CD14-positive monocyte (primary cell): ENCODE measurements at regions not wholly inside any gene's neighbourhood (a gene's known extent, or its start where the extent isn't known, plus 50 kb on each side); places are given as distances from the start of the nearest gene placed in this dataset.

ENCODE experiments used
- DNase-seq, 3 donors: peaks; one replicate each; pipeline ENCODE4 v3.0.0-alpha.2; 2011 to 2022
- H2AFZ ChIP-seq: 2 replicates; pipeline ENCODE4 v1.6.0; 2012; ENCODE audit warnings: mild to moderate bottlenecking, low read depth, low read length, inconsistent platforms; ENCODE audit not compliant: insufficient read depth, poor library complexity, severe bottlenecking
- H3K27ac ChIP-seq, 2 donors: 1 replicate in 1 of 2; 2 replicates in 1 of 2; pipeline ENCODE4 v1.5.1; 2012 to 2013; ENCODE audit warnings: low read length in 2 of 2, control low read depth in 1 of 2, inconsistent platforms in 1 of 2, low read depth in 1 of 2, mild to moderate bottlenecking in 1 of 2
- H3K27me3 ChIP-seq, 2 donors: one replicate each; pipeline versions ENCODE4 v1.6.0 to v1.6.1; 2011 to 2013; ENCODE audit warnings: low read length in 2 of 2; ENCODE audit not compliant: control insufficient read depth in 2 of 2, insufficient read depth in 2 of 2
- H3K36me3 ChIP-seq, 2 donors: replicated peaks in 1 of 2; 1 replicate in 1 of 2; 2 replicates in 1 of 2; pipeline versions ENCODE4 v1.5.1 to v1.6.1; 2012 to 2013; ENCODE audit warnings: low read length in 2 of 2, control low read depth in 1 of 2, inconsistent platforms in 1 of 2, mild to moderate bottlenecking in 1 of 2; ENCODE audit not compliant: insufficient read depth in 2 of 2, control insufficient read depth in 1 of 2
- H3K4me1 ChIP-seq, 2 donors: 1 replicate in 1 of 2; 2 replicates in 1 of 2; pipeline versions ENCODE4 v1.5.1 to v1.6.1; 2012 to 2013; ENCODE audit warnings: low read length in 2 of 2, control low read depth in 1 of 2, inconsistent platforms in 1 of 2, mild to moderate bottlenecking in 1 of 2, moderate library complexity in 1 of 2; ENCODE audit not compliant: insufficient read depth in 2 of 2, control insufficient read depth in 1 of 2
- H3K4me2 ChIP-seq: replicated peaks from 2 replicates; pipeline ENCODE3; 2012; ENCODE audit warnings: low read length, moderate library complexity, mild to moderate bottlenecking; ENCODE audit not compliant: poor library complexity, severe bottlenecking; ENCODE audit errors: extremely low read depth
- H3K4me3 ChIP-seq, 3 experiments: fragments of 200-600 bp in 1 of 3; sonication (generic) in 1 of 3; replicated peaks in 1 of 3; 1 replicate in 2 of 3; 2 replicates in 1 of 3; pipeline ENCODE4 v1.5.1; 2011 to 2013; ENCODE audit warnings: low read length in 3 of 3, mild to moderate bottlenecking in 3 of 3, control low read depth in 2 of 3, low read depth in 2 of 3, inconsistent platforms in 1 of 3, moderate library complexity in 1 of 3
- H3K79me2 ChIP-seq: 2 replicates; pipeline ENCODE4 v1.6.0; 2012; ENCODE audit warnings: mild to moderate bottlenecking, control low read depth, inconsistent platforms, low read length, moderate library complexity; ENCODE audit not compliant: insufficient read depth
- H3K9ac ChIP-seq: 2 replicates; pipeline ENCODE4 v1.6.0; 2017; ENCODE audit warnings: low read length, mild to moderate bottlenecking; ENCODE audit not compliant: insufficient read depth, poor library complexity, severe bottlenecking
- H3K9me3 ChIP-seq, 2 donors: replicated peaks in 1 of 2; 1 replicate in 1 of 2; 2 replicates in 1 of 2; pipeline versions ENCODE4 v1.5.1 to v1.6.1; 2012 to 2013; ENCODE audit warnings: low read length in 2 of 2, control low read depth in 1 of 2; ENCODE audit not compliant: control insufficient read depth in 1 of 2, insufficient read depth in 1 of 2
- H4K20me1 ChIP-seq: 2 replicates; pipeline ENCODE4 v1.6.0; 2012; ENCODE audit warnings: mild to moderate bottlenecking, low read length, control low read depth, moderate library complexity; ENCODE audit not compliant: insufficient read depth
- H3K27ac Mint-ChIP-seq, 7 donors: one replicate each; pipeline ENCODE4 v1.8.0; 2020; ENCODE audit warnings: mild to moderate bottlenecking in 7 of 7, mixed read lengths in 7 of 7, moderate library complexity in 6 of 7, inconsistent platforms in 2 of 7
- H3K27me3 Mint-ChIP-seq, 3 donors: one replicate each; pipeline ENCODE4 v1.8.0; 2021 to 2022; ENCODE audit warnings: low read depth in 3 of 3, mild to moderate bottlenecking in 3 of 3, mixed read lengths in 3 of 3, moderate library complexity in 3 of 3, inconsistent platforms in 1 of 3
- H3K36me3 Mint-ChIP-seq, 2 donors: one replicate each; pipeline ENCODE4 v1.8.0; 2020; ENCODE audit warnings: mixed read lengths in 2 of 2, inconsistent platforms in 1 of 2, mild to moderate bottlenecking in 1 of 2
- H3K4me1 Mint-ChIP-seq: one replicate; pipeline ENCODE4 v1.8.0; 2020; ENCODE audit warnings: mild to moderate bottlenecking, mixed read lengths
- H3K4me3 Mint-ChIP-seq, 2 donors: one replicate each; pipeline ENCODE4 v1.8.0; 2020; ENCODE audit warnings: mild to moderate bottlenecking in 2 of 2, mixed read lengths in 2 of 2, moderate library complexity in 1 of 2
- H3K9me3 Mint-ChIP-seq, 7 donors: one replicate each; pipeline ENCODE4 v1.8.0; 2020 to 2022; ENCODE audit warnings: mixed read lengths in 7 of 7, mild to moderate bottlenecking in 6 of 7, moderate library complexity in 6 of 7, inconsistent platforms in 2 of 7
- CTCF ChIP-seq: fragments of 200-600 bp; IDR thresholded peaks from one replicate; pipeline ENCODE4 v1.8.0; 2022; ENCODE audit warnings: antibody characterized with exemption, mild to moderate bottlenecking
- WGBS: methylation state at CpG from one replicate; pipeline ENCODE4 v1.1.5; 2013; ENCODE audit warnings: missing lambda C conversion rate; ENCODE audit not compliant: insufficient coverage; 5-methylcytosine and 5-hydroxymethylcytosine counted together
- intact Hi-C, 2 donors: fragments of 100-400 bp; cut with micrococcal nuclease; formaldehyde crosslinking; loops; one replicate each; pipeline versions ENCODE4 v1.15.0 to v1.15.1; 2023

DNA sequence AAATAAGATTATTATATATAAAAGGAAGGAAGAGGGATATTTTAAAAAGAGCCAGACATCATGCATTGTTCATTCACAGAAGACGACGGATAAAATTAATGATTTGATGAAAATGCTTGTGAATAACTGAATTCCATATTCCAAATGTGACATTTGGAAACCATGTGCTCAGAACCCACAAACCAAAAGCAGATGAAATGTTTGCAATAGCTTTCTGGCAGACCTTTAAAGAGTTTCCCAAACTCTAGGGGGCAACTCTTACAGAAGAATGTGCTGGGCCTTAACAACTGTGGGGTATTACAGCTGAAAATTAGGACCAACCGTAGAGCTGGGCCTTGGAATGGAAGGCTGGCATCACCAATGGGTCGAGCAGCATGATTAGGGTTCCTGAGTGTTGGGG, 471.0 kb downstream of the EFNA5 start:
- H3K9me3 Mint-ChIP-seq, result peaks cover 0 to 3% (median 2%) of the 10 kb centered on the region in 7 donors
- no peak for DNase-seq
- Histone ChIP-seq H3K4me3 (no peak overlapping the region), H4K20me1 (no peaks in the 10 kb centered on the region), H3K4me2 (no peak overlapping the region), H3K4me1 (no peaks in the 10 kb centered on the region), H3K9ac (no peak overlapping the region), H3K27ac (no peak overlapping the region), H3K79me2 (no peaks in the 10 kb centered on the region), H2AFZ (no peak overlapping the region), H3K36me3 (no peaks in the 10 kb centered on the region), H3K9me3 (peaks cover 0 to 4% of the 10 kb centered on the region in 2 donors), H3K27me3 (no peaks in the 10 kb centered on the region)
- H3K4me3 Mint-ChIP-seq, result no peak overlapping the region
- H3K27ac Mint-ChIP-seq, result no peak overlapping the region
- WGBS, result no CpG with 5 or more reads among the region's 4 CpGs
- no peaks in the 10 kb centered on the region for H3K4me1 Mint-ChIP-seq
- no peaks in the 10 kb centered on the region for H3K36me3 Mint-ChIP-seq
- intact Hi-C loops, result no loop called here
- no peaks in the 10 kb centered on the region for H3K27me3 Mint-ChIP-seq
- TF ChIP-seq CTCF, result no peak

DNA sequence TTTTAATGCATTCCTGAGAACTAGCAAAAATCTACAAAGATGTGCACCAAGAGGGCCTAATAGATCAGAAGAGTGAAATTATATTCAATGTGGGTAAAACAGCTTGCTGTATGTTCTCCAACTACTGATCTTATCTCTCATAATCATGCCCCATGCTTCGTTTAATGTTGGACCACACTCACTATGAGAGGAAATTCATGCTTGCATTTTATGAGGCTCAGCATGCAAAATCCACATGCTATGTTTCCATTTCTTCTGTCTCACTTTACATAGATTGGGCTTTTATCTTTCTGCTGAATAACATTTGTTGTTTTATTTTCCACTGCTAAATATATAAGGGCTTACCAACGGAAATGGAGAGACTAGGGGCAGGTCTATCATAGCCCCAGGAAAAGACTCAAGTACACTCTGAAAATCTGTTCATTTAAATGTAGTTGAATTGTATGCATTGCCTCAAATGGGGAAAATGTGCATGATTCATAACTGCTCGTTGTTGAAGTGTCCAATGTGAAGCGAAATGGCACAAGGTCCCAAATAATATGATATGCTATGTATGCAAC, 474.2 kb downstream of the EFNA5 start:
- H3K27ac Mint-ChIP-seq, result no peak overlapping the region
- no peaks in the 10 kb centered on the region for H3K27me3 Mint-ChIP-seq
- Histone ChIP-seq H2AFZ (no peak overlapping the region), H3K79me2 (no peaks in the 10 kb centered on the region), H3K4me3 (no peak overlapping the region), H3K4me2 (no peak overlapping the region), H3K27me3 (no peaks in the 10 kb centered on the region), H3K9ac (no peak overlapping the region), H3K36me3 (no peaks in the 10 kb centered on the region), H3K9me3 (peaks cover 0 to 4% of the 10 kb centered on the region in 2 donors), H3K4me1 (no peaks in the 10 kb centered on the region), H3K27ac (no peak overlapping the region), H4K20me1 (no peaks in the 10 kb centered on the region)
- no peaks in the 10 kb centered on the region for H3K36me3 Mint-ChIP-seq
- no peak for DNase-seq
- H3K9me3 Mint-ChIP-seq, result peaks cover 0 to 11% (median 3%) of the 10 kb centered on the region in 7 donors
- H3K4me3 Mint-ChIP-seq, result no peak overlapping the region
- no peak for TF ChIP-seq CTCF
- no peaks in the 10 kb centered on the region for H3K4me1 Mint-ChIP-seq
- intact Hi-C loops, result no loop called here
- no CpG with 5 or more reads among the region's 4 CpGs for WGBS
